IMR-90 (cell line): ENCODE measurements at regions not wholly inside any gene's neighbourhood (a gene's known extent, or its start where the extent isn't known, plus 50 kb on each side); places are given as distances from the start of the nearest gene placed in this dataset.
A peak's percentile ranks its signal among the peaks of the same experiment; 100 is the strongest.

Source experiments
- BHLHE40 ChIP-seq: fragments of 150-350 bp; IDR thresholded peaks from 2 replicates; pipeline ENCODE4 v1.6.1; 2016; ENCODE audit warnings: mild to moderate bottlenecking, low read depth, low read length
- CEBPB ChIP-seq: IDR thresholded peaks from 2 replicates; pipeline ENCODE4 v1.6.1; 2012; ENCODE audit warnings: low read depth, low read length, improper control_type of control experiment
- CTCF ChIP-seq: conservative IDR thresholded peaks from 2 replicates; pipeline ENCODE4 v1.5.1; 2012; ENCODE audit warnings: mild to moderate bottlenecking, low read depth, low read length, improper control_type of control experiment
- FOS ChIP-seq: fragments of 150-350 bp; IDR thresholded peaks from 2 replicates; pipeline ENCODE4 v1.6.1; 2016; ENCODE audit warnings: low read depth, low read length
- NFE2L2 ChIP-seq: fragments of 150-350 bp; IDR thresholded peaks from 2 replicates; pipeline ENCODE4 v1.6.1; 2016; ENCODE audit warnings: low read depth, mild to moderate bottlenecking, low read length
- RAD21 ChIP-seq: IDR thresholded peaks from 2 replicates; pipeline ENCODE4 v1.6.1; 2012; ENCODE audit warnings: low read length, improper control_type of control experiment
- SMC3 ChIP-seq: fragments of 150-350 bp; IDR thresholded peaks from 2 replicates; pipeline ENCODE4 v1.6.1; 2016; ENCODE audit warnings: low read depth, mild to moderate bottlenecking, antibody characterized with exemption, low read length, moderate library complexity

GRCh38 chr10:4470231-4470835 lies 355.7 kb upstream of the AKR1E2 start:
- TF ChIP-seq RAD21 (0 out of 2 replicates have a peak, but pooled peaks have one; percentile 10), CEBPB (peak; percentile 99), CTCF (no peak), FOS (peak; percentile 39; the same call in 1 of the 2 replicates), SMC3 (no peak), BHLHE40 (no peak), NFE2L2 (no peak)
